Superior temporal gyrus (tissue), 1 donor: ENCODE measurements at regions not wholly inside any gene's neighbourhood (a gene's known extent, or its start where the extent isn't known, plus 50 kb on each side); places are given as distances from the start of the nearest gene placed in this dataset.

ENCODE experiments used
- DNase-seq: peaks from one replicate; pipeline ENCODE4 v3.0.0-alpha.2; 2016; ENCODE audit errors: extremely low spot score

GRCh38 chr2:150052457-150052856 lies 435.0 kb downstream of the RND3 start:
- no peak for DNase-seq

- no peak for DNase-seq
These were observed 436.5 kb downstream of the RND3 start for GRCh38 chr2:150051004-150051403.

DNA sequence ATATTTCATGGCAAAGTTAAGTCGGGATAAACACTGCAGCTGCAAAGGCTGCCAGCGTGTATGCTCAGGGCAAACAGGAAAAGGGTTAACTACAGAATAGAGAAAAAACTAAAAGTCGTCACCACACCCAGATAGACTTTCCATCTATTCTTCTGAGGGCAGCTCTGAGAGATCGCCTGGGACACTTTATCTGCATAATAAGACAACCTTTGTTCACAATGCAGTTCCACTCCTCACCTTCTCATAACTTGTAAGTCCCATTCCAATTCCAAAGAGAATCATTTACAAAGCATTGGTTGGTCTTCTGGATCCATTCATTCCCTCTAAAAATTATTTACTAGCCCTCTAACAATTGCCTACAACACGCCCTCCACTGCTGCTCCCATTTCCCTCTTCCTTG lies 437.4 kb downstream of the RND3 start:
- DNase-seq, result no peak

- DNase-seq, result no peak
These were observed 439.7 kb downstream of the RND3 start for GRCh38 chr2:150047620-150048222.

GRCh38 chr2:150046810-150047209 lies 440.7 kb downstream of the RND3 start:
- DNase-seq, result no peak

- DNase-seq, result no peak
These were observed 441.3 kb downstream of the RND3 start for GRCh38 chr2:150046211-150046610.

GRCh38 chr2:150045601-150046000 lies 441.9 kb downstream of the RND3 start:
- DNase-seq, result no peak

DNA sequence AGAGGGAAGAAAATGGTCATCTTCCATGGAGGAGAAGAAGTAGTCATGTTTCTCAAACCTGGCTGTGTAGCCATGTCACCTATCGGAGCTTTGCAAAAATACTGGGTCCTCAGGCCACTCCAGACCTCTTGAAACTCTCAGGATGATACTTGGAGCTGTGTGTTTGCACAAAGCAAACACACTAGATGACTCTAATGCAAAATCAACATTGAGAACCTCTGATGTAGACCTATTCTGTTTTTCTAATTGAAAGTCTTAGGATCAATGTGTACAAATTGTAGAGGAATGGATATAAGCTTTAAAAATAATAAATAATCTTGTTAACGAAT lies 444.3 kb downstream of the RND3 start:
- no peak for DNase-seq

- no peak for DNase-seq
These were observed 444.8 kb downstream of the RND3 start for GRCh38 chr2:150042500-150043171.

DNA sequence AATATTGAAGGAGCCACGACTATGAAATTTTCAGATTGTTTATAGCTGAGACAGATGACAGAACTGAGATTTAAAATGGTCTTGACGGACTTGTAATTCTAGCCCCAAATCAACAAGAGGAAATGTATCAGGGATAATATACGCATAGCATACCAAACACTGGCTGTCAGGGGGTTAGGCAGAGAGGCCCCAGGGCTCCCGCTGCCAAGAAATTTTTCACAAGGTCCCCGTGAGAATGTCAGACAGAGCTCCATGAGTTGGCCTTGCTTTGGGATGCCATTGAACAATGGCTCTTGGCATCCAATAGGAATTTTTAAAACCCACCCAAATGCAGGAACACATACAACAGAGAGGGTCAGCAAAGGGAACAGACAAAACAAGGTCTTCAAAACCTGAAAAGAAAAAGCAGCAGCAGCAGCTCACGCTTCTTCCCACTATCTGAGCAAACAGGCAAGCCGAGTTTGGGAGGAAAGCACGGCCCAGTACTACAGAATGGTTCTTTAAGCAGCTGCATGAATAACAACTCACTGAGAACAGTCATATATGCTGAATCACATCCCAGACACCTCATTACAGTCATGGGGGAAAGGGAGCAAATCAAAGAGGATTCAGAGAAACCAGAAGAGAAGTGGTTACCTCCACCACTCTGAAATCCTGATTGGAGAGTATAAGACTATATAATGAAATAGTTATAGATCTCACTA lies 445.6 kb downstream of the RND3 start:
- no peak for DNase-seq

GRCh38 chr2:150036622-150037021 lies 449.0 kb upstream of the MMADHC start:
- no peak for DNase-seq

DNA sequence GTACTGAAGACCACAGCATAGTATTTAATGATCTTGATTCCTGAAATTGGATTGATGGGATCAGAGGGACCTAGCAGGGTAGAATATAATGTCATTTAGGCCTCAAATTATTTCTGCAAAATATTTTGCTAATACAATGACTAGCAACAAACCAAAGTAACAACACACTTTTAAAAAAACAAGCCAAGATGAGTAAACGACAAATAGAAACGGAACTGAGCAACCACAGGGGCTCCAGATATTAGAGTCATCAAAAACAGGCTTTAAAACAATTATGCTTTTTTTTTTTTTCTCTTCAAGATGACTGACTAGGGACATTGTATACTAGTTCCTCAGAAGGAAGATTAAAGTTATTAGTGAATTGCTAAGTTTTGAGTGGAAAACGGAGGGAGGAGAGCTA lies 447.1 kb upstream of the MMADHC start:
- DNase-seq, result no peak

GRCh38 chr2:150030436-150031190 lies 443.0 kb upstream of the MMADHC start:
- DNase-seq, result no peak

DNA sequence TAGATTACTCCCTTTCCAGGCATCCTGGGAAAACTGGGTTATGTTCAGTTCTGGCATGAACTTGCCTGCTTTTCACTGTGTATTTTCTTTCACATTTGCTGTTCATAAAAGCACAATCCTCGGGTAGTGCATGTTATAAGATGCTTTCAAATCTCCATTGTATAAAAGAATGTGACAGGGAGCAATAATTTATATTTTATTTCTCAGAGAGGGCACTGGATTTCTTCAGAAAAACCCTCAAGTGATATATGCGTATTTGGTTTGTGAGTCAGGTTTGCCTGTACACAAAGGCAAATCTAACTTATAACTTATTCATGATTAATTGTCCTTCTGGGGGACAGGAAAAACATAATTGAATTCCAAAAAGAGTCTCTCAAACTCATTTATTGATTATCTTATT lies 440.7 kb upstream of the MMADHC start:
- DNase-seq, result no peak

GRCh38 chr2:150027164-150027563 lies 439.6 kb upstream of the MMADHC start:
- no peak for DNase-seq

DNA sequence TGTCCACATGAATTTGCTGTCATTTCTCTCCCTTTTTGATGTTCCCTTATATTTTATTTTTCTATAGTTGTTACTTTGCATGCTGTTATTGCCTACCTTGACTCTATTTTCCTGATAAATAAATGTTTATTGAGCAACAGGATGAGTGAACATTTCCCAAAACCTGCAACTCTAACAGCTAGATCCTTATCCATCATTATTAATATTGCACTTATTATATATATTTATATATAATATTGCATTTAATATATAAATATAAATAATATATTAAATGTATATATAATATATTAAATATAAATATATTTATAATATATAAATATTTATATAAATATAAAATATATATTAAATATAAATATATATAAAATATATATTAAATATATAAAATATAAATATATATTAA lies 436.1 kb upstream of the MMADHC start:
- DNase-seq, result no peak

DNA sequence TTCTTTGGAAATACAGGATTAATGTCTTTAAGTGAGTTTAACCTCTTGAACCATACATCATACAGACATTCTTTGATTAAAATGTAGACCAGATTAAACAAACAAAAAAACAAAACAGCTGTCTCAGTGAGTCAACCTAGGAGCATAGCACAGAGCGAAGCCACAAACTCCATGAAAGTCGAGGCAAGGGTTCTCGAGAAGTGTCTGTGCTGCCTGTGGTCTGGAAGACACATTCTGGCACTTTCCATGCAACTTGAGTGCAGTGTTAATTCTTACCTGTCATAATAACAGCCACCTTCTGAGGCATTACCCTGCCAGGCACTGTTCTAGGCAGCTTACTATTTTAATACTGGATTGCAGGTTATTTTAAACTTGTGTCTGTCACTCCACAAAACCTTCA lies 435.5 kb upstream of the MMADHC start:
- no peak for DNase-seq

GRCh38 chr2:150020937-150021673 lies 433.5 kb upstream of the MMADHC start:
- no peak for DNase-seq

DNA sequence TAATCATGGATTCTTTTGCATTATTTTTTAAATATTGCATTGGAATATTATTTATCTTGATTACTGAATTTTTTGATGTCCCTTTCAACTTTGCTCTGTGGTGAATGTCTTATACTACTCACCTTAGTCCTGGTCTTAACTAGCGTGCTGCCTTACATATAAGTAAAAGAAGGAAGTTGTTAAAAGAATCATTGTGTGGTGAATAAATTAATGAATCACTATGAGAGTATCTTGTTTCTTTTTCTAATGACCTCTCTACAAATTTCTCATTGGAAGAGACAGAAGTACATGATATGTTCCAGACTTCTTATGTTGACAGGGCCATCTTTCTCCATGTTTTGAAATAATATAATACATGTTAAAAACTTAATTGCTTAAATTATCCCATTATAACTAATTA lies 432.6 kb upstream of the MMADHC start:
- no peak for DNase-seq

DNA sequence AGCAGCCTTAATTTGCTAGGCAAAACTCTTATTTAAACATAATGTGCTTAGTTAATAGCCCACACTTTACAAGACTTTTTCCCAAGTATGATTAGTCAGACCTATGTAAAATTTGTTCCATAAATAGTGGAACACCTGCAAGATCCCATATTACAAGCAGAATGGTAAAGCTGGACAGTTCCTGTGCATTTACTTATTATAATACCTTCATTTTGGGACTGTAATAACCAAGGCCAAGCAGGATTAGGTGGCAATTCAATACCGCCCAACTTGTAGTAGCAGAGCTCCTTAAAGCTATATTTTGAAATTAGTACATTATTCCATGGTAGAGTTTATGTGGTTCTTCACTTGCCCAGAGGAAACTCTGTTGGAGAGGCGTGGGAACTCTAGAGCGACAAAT lies 431.5 kb upstream of the MMADHC start:
- no peak for DNase-seq

- DNase-seq, result no peak
These were observed 425.4 kb upstream of the MMADHC start for GRCh38 chr2:150012986-150013385.

- no peak for DNase-seq
These were observed 423.7 kb upstream of the MMADHC start for GRCh38 chr2:150011161-150011730.
